ENCODE measurements at regions not wholly inside any gene's neighbourhood (a gene's known extent, or its start where the extent isn't known, plus 50 kb on each side); places are given as distances from the start of the nearest gene placed in this dataset.

- Mint-ChIP-seq H3K4me1 (ENCODE audit: low read depth, unreplicated experiment) (peaks cover 5% of the 10 kb centered on the region), H3K27me3 (ENCODE audit: unreplicated experiment) (no peaks in the 10 kb centered on the region), H3K36me3 (ENCODE audit: unreplicated experiment) (no peaks in the 10 kb centered on the region), H3K9me3 (ENCODE audit: unreplicated experiment) (no peaks in the 10 kb centered on the region), H3K4me3 (ENCODE audit: unreplicated experiment) (no peak overlapping the region), H3K27ac (ENCODE audit: unreplicated experiment) (no peak overlapping the region)
- TF ChIP-seq CTCF (IDR thresholded peaks at IDR 0.05; ENCODE audit: partially characterized antibody, unreplicated experiment), result no peak
- DNase-seq, result no peak
Observed at GRCh38 chrX:43500996-43501694, 155.0 kb upstream of the MAOA start.

GRCh38 chrX:43504394-43504793 is 151.7 kb upstream of the MAOA start:
- Mint-ChIP-seq H3K36me3 (ENCODE audit: unreplicated experiment) (no peaks in the 10 kb centered on the region), H3K4me3 (ENCODE audit: unreplicated experiment) (no peak overlapping the region), H3K4me1 (ENCODE audit: low read depth, unreplicated experiment) (peaks cover 5% of the 10 kb centered on the region), H3K27me3 (ENCODE audit: unreplicated experiment) (no peaks in the 10 kb centered on the region), H3K9me3 (ENCODE audit: unreplicated experiment) (no peaks in the 10 kb centered on the region), H3K27ac (ENCODE audit: unreplicated experiment) (no peak overlapping the region)
- no peak for DNase-seq
- no peak for TF ChIP-seq CTCF (IDR thresholded peaks at IDR 0.05; ENCODE audit: partially characterized antibody, unreplicated experiment)

DNA sequence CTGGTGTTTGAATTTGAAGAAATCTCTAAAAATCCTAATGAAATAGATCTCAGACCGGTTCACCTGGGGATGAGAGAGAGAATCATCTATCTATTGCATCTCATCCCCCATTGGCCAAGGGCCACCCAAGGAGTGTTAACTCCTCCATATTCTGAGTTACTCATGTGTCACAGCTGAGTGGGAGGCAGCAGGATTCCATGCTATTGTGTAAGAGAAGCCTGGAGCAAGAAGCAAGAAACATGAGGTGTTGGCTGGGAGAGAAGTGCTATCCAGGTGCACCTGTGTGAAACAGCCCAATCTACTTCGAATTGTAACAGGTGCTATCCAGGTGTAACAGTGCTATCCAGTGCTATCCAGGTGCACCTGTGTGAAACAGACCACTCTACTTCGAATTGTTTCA is 150.3 kb upstream of the MAOA start:
- no peak overlapping the region for H3K27ac Mint-ChIP-seq (ENCODE audit: unreplicated experiment)
- no peaks in the 10 kb centered on the region for H3K36me3 Mint-ChIP-seq (ENCODE audit: unreplicated experiment)
- H3K4me3 Mint-ChIP-seq (ENCODE audit: unreplicated experiment), result no peak overlapping the region
- H3K4me1 Mint-ChIP-seq (ENCODE audit: low read depth, unreplicated experiment), result peaks cover 5% of the 10 kb centered on the region
- H3K9me3 Mint-ChIP-seq (ENCODE audit: unreplicated experiment), result no peaks in the 10 kb centered on the region
- no peak for TF ChIP-seq CTCF (IDR thresholded peaks at IDR 0.05; ENCODE audit: partially characterized antibody, unreplicated experiment)
- H3K27me3 Mint-ChIP-seq (ENCODE audit: unreplicated experiment), result no peaks in the 10 kb centered on the region
- DNase-seq, result no peak

GRCh38 chrX:43508694-43509093 is 147.4 kb upstream of the MAOA start:
- Mint-ChIP-seq H3K27ac (ENCODE audit: unreplicated experiment) (no peak overlapping the region), H3K36me3 (ENCODE audit: unreplicated experiment) (no peaks in the 10 kb centered on the region)

More at GRCh38 chrX:43508694-43509093, 147.4 kb upstream of the MAOA start:
- TF ChIP-seq CTCF (IDR thresholded peaks at IDR 0.05; ENCODE audit: partially characterized antibody, unreplicated experiment), result no peak
- Mint-ChIP-seq H3K4me1 (ENCODE audit: low read depth, unreplicated experiment) (no peaks in the 10 kb centered on the region), H3K27me3 (ENCODE audit: unreplicated experiment) (no peaks in the 10 kb centered on the region), H3K9me3 (ENCODE audit: unreplicated experiment) (no peaks in the 10 kb centered on the region), H3K4me3 (ENCODE audit: unreplicated experiment) (no peak overlapping the region)
- no peak for DNase-seq
